ENCODE measurements at regions not wholly inside any gene's neighbourhood (a gene's known extent, or its start where the extent isn't known, plus 50 kb on each side); places are given as distances from the start of the nearest gene placed in this dataset.

DNA sequence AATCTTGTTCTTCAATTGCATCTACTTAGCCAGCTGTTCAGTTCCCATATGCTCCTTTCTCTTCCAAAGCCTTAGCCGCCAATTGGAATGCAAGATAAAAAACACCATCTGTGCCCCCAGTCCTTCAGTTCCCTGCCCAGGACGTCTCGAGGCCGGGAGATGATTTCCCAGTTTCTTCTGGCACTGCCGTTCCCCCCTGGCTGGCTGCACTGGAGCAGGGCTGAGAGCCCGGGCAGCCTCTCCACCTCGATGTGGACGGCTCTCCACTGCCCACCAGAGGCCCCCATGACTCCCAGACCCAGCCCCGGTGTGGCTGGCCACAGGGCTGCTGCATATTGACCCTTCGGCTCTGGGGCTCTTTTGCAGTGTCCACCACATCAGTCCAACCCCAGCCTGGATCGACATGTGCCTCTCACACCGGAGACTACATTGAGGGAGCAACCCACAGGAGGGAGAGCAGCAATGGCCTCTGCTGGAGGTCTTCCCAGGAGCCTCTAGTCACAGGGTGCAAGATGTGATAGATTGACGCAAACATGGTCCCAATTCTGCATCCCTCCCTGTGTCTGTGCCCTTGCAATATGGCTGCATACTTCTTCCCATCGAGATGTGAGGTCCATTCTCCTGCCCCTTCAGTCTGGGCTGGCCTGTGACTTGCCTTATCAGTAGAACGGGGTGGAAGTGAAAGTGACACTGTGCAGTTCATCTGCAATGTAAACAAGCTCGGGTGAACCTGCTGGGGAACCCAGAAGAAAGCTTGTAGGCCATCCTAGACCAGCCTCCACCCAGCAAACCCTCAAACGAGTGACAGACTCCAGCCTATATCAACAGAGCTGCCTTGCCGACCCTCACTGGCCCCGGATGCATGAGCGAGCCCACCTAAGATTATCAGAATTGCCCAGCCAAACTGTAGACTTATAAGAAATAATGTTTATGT, 52.3 kb upstream of the PRR20G start:
- no peak for DNase-seq

GRCh38 chr3:127339016-127339415, 51.2 kb upstream of the PRR20G start:
- DNase-seq, result no peak

- no peak for DNase-seq
These were observed 50.2 kb upstream of the PRR20G start for GRCh38 chr3:127337911-127338531.
